ENCODE measurements at regions not wholly inside any gene's neighbourhood (a gene's known extent, or its start where the extent isn't known, plus 50 kb on each side); places are given as distances from the start of the nearest gene placed in this dataset.
A peak's percentile ranks its signal among the peaks of the same experiment; 100 is the strongest.

DNA sequence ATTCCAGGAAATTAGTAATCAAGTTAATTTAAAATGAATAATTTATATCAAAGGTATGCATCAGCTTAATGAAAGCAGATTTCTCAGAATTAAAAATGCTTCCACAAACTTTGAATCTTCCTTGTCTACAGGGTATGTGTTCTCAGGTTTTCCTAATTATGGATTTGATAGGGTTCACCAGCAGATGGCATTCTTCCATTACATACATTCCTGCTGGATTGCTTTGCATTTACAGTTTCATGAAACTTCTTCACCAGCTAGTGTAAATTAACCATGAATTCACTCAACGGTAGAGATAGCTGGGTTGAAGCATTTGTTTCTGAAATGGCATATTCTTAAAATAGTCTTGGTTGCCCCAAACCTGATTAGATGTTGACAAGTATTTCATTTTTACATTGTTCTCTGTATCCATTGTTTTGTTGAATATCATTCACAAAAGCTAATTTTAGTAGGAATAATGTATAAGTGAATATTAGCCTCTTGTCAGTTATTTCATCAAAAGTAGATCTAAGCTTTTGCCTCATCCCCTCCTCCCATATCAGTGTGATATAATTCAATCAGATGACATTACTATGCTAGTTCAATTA, 68.7 kb upstream of the WDR41 start:
- Histone ChIP-seq H3K9ac (ENCODE audit: low read depth in 2 of 2, low read length in 2 of 2) (no peak overlapping the region), H3K4me3 (no peak overlapping the region), H3K27me3 (no peaks in the 10 kb centered on the region), H3K4me1 (no peaks in the 10 kb centered on the region), H3K36me3 (no peaks in the 10 kb centered on the region), H3K9me3 (no peaks in the 10 kb centered on the region), H3K27ac (no peak overlapping the region)
- DNase-seq, result no peak
- TF ChIP-seq, protein P1, sequence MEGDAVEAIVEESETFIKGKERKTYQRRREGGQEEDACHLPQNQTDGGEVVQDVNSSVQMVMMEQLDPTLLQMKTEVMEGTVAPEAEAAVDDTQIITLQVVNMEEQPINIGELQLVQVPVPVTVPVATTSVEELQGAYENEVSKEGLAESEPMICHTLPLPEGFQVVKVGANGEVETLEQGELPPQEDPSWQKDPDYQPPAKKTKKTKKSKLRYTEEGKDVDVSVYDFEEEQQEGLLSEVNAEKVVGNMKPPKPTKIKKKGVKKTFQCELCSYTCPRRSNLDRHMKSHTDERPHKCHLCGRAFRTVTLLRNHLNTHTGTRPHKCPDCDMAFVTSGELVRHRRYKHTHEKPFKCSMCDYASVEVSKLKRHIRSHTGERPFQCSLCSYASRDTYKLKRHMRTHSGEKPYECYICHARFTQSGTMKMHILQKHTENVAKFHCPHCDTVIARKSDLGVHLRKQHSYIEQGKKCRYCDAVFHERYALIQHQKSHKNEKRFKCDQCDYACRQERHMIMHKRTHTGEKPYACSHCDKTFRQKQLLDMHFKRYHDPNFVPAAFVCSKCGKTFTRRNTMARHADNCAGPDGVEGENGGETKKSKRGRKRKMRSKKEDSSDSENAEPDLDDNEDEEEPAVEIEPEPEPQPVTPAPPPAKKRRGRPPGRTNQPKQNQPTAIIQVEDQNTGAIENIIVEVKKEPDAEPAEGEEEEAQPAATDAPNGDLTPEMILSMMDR (IDR thresholded peaks at IDR 0.05), result peak; percentile 43
- intact Hi-C loops (cut with DNase I), result loop anchor here (5.0 kb wide), 1 partner anchor 447 kb away; no protein-coding TSS in a partner anchor

- no peak overlapping the region for H3K4me3 ChIP-seq
- DNase-seq, result no peak
- H3K27ac ChIP-seq, result no peak overlapping the region
- H3K9ac ChIP-seq (ENCODE audit: low read depth in 2 of 2, low read length in 2 of 2), result no peak overlapping the region
- TF ChIP-seq, protein P1 (IDR thresholded peaks at IDR 0.05), result no peak
- H3K36me3 ChIP-seq, result no peaks in the 10 kb centered on the region
- intact Hi-C loops (cut with DNase I), result no loop called here
- H3K4me1 ChIP-seq, result no peaks in the 10 kb centered on the region
- no peaks in the 10 kb centered on the region for H3K9me3 ChIP-seq
- no peaks in the 10 kb centered on the region for H3K27me3 ChIP-seq
Observed at GRCh38 chr5:77558266-77558665, 66.2 kb upstream of the WDR41 start.

- Histone ChIP-seq H3K27ac (no peak overlapping the region), H3K4me1 (no peaks in the 10 kb centered on the region), H3K4me3 (no peak overlapping the region), H3K9me3 (no peaks in the 10 kb centered on the region), H3K27me3 (no peaks in the 10 kb centered on the region), H3K36me3 (no peaks in the 10 kb centered on the region), H3K9ac (ENCODE audit: low read depth in 2 of 2, low read length in 2 of 2) (no peak overlapping the region)
- TF ChIP-seq, protein P1 (IDR thresholded peaks at IDR 0.05), result no peak
- intact Hi-C loops (cut with DNase I), result no loop called here
- no peak for DNase-seq
Observed at GRCh38 chr5:77550406-77550805, 58.3 kb upstream of the WDR41 start.

- Histone ChIP-seq H3K36me3 (no peaks in the 10 kb centered on the region), H3K27ac (no peak overlapping the region), H3K4me1 (no peaks in the 10 kb centered on the region), H3K9me3 (no peaks in the 10 kb centered on the region), H3K9ac (ENCODE audit: low read depth in 2 of 2, low read length in 2 of 2) (no peak overlapping the region), H3K4me3 (no peak overlapping the region), H3K27me3 (no peaks in the 10 kb centered on the region)
- intact Hi-C loops (cut with DNase I), result no loop called here
- DNase-seq, result no peak
- TF ChIP-seq, protein P1 (IDR thresholded peaks at IDR 0.05), result no peak
Observed at GRCh38 chr5:77545285-77545684, 53.2 kb upstream of the WDR41 start.
